COLO668 (cell line): ENCODE measurements at regions not wholly inside any gene's neighbourhood (a gene's known extent, or its start where the extent isn't known, plus 50 kb on each side); places are given as distances from the start of the nearest gene placed in this dataset.
"Not testable (repeated sequence)": the region's sequence is repeated elsewhere in the genome, so short reads cannot be mapped to it uniquely, and the experiment has no call there.

Experiments used
- DNase-seq: peaks from one replicate; lab custom pipeline; 2025; ENCODE audit not compliant: unreplicated experiment; lab: John Stamatoyannopoulos, UW

DNA sequence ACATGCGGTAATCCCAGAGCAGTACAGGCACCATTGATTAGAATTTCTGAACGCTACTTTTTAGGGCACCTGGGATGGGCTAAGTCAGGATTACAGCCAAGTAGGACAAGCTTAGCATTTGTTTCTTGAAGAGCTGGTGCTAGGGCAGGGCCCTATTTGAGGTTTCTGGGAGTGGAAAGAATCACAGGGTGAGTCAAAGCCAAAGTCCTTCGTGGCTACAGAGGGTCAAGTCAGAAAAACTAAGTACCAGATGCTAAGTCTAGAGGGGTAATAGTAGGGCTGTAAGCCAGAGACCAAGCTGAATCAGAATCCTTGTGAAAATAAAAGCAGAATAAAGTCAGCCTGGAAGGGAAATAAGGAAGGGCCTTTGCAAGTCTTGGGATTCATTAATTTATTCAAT is 448.6 kb downstream of the ZIC3 start:
- DNase-seq = no peak

DNA sequence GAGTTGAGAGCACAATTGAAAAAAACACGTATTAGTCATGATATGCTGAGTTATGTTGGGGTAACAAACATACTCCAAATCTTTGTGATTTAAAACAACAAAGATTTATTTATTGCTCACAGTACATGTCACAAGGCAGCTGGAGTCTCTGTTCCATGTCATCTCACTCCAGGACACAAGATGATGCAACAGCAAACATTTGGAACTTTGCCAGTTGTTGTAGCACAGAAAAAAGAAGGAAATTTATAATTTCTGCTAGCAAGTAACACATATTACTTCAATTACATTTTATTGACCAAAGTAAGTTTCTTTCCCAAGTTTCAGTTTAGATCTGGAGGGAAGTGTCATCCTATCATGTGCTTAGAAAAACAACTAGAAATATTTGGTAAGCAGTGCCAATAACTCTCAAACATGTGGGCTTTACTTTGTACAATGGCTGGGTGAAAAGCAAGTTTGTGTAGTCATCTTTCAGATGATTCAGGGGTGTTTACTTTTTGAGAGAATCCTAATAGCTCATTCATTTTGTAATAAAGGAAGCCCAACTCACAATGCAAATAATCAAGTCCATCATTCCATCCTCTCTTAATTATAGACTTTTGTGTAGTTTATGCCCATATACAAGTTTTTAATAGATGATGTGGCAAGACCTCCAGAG is 452.3 kb downstream of the ZIC3 start:
- DNase-seq = no peak

DNA sequence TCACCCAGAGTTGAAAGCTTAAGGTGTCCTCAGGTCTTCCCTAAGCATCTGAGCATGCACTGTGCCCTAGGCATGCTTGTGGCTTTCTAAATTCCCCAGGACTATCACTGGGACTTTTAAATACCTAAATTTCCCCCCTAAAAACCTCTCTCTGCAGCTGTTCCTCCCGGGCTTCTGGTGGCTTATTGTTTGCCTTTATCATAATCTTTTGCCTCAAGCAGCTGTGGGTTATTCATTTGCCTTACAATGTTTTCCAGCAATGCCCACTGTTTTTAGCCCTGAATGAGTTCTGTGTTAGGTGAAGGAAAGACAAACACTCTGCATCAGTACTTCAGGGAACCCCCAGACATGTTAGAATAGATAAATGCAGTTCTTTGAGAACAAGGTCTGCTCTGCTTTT is 455.0 kb downstream of the ZIC3 start:
- no peak for DNase-seq

DNA sequence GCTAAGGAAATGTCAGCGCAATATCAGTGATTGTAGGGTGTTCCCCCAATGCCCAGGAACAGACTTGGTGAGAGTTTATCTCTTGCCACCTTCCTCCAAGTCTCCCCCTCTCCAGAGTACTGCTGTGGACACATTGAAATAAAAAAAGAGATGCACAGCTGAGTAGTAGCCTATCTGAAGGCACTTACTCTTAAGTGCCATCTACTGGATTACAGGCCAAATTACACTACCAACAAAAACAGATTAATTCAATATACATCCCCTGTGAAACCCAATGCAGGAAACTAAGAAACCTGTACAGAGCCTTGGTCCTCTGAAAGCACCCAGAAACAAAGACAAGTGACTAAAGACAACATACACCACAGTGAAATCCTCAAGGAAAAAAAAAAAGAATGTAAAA is 460.3 kb downstream of the ZIC3 start:
- DNase-seq = no peak

DNA sequence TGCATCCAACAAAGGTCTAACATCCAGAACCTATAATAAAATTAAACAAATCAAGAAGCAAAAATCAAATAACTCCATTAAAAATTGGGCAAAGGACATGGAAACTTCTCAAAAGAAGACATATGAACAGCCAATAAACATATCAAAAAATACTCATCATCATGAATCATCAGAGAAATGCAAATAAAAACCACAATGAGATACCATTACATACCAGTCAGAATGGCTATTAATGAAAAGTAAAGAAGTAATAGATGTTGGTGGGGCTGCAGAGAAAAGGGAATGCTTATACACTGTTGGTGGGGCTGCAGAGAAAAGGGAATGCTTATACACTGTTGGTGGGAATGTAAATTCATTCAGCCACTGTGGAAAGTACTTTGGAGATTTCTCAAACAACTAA is 465.8 kb downstream of the ZIC3 start:
- DNase-seq = no peak

DNA sequence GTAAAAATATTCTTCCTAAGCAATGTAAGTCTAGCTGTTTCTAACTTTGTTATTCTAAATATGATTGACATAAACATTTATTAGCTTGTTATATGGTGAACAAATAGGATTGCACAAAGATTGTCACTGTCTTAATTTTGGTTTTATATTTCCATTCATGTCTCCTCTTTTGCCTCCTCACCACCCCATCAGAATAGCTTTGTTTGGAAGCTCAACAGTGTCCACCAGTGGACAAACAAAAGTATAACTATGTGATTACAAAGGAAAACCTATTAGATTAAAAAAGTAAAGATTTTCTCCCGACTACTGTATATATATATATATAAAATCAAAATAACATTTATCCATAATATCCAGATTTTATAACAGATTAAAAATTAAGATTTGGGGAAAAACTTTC is 468.2 kb downstream of the ZIC3 start:
- DNase-seq = no peak

DNA sequence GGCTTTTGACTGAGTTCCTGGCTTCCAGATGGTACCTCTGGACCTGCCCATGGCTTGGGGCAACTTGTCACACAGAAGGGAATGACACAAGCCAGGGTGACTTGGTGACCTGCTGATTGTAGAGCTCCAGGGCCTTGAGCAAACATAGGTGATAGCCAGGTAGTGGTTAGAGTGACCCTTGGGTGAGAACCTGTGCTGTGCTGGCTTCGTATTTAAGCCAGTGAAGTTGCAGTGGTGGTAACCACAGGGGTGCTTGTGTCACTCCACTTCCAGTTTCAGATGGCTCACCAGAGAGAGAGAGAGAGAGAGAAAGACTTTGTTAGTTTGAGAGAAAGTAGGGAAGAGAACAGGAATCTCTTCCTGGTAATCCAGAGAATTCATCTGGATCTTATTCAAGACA is 471.6 kb downstream of the ZIC3 start:
- no peak for DNase-seq

- no peak for DNase-seq
These were observed 492.0 kb downstream of the ZIC3 start for GRCh38 chrX:138057883-138058282.

- no peak for DNase-seq
These were observed 493.0 kb downstream of the ZIC3 start for GRCh38 chrX:138058931-138059330.

GRCh38 chrX:138067415-138067814 is 501.5 kb downstream of the ZIC3 start:
- no peak for DNase-seq

- no peak for DNase-seq
These were observed 507.7 kb downstream of the ZIC3 start for GRCh38 chrX:138073626-138074025.

DNA sequence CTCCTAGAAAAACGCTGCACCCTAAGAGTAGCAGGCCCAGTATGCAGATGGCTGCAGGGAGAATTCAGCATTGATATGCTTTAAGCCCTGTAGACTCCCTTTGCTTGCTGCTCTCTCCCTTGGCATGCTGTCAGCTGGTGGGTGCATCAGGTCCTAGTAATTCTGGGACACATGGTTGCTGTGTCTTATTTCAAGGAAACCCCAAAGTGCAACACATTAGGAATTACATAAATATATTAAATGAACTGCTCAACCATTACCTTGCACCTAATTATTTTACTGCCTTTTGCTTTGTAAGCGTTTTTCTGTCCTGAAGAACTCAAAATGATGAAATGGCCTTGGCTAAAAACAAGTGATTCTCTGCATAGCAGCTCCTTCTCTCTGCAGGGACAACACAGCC is 516.3 kb downstream of the ZIC3 start:
- DNase-seq = no peak

DNA sequence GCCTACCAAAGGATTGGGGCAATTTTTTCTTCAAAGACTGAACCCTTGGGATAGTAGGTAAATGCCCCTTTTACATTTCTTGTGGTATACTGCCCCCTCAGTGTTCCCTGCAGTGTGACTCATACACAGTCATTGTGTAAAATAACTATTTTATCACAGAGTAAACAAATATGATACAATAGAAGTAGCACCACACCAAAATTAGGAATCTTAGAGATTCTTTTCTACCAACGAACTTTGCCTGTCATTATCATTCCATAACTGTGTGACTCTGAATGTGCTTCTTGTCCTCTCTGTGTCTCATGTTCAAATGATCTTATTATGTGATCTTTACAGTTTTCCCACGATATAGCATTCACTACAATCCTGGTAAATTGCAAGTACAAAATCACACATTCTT is 517.0 kb downstream of the ZIC3 start:
- DNase-seq = no peak

DNA sequence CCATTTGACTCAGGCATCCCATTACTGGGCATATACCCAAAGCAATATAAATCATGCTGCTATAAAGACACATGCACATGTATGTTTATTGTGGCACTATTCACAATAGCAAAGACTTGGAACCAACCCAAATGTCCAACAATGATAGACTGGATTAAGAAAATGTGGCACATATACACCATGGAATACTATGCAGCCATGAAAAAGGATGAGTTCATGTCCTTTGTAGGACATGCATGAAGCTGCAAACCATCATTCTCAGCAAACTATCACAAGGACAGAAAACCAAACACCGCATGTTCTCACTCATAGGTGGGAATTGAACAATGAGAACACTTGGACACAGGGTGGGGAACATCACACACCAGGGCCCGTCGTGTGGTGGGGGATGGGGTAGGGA is 545.0 kb downstream of the ZIC3 start:
- not testable (repeated sequence) for DNase-seq

- DNase-seq = no peak
These were observed 561.4 kb downstream of the ZIC3 start for GRCh38 chrX:138127314-138127713.

DNA sequence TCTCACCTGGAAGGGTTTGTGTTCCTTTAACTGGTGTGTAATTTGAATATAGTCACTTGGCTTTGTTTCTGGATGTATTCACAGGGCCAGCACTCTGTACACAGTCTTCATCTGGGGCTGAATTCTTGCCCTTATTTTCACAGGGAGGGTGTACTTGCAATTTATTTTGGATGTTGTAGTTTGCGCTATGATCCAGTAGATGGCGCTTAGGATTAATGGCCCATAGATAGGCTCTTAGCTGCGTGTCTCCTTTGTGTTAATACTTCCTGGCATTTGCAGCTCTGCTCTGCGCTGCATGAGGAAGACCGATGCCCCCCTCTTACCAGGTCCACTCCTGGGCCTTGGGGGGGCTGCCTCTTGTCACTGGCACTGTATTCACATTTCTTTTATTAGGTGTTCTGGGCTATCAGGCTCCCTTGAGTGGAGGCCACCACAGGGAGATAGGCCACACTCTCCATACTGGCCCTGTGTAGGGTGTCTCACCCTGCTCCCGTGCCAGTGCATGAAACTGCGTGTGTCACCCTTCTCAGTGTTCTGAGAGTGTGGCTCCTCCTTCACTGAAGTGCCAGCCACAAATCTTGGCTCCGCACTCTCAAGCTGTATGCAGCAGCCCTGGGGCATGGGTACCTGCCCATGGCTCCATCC is 562.2 kb downstream of the ZIC3 start:
- DNase-seq = peak; percentile 4

GRCh38 chrX:138150709-138151108 is 560.8 kb downstream of the FGF13 start:
- DNase-seq = no peak

DNA sequence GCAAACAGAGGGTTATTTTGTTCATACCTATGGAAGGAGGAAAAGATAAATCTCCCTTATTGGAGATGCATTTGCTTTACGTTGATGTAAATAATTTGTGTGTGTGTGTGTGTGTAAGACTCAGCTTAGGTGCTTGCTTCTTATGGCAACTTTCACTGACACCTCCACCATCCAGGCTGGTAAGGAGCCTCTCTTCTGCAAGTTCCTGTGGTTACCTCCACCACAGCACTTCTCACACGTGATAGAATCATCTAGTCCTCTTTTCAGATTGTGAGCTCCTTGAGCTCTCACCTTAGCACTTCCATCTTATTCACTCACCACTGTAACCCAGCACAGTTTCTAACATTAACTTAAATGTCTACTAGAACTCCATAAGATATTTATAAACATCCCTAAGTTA is 553.7 kb downstream of the FGF13 start:
- DNase-seq = no peak

GRCh38 chrX:138191998-138192397 is 519.5 kb downstream of the FGF13 start:
- no peak for DNase-seq

GRCh38 chrX:138229718-138230117 is 481.8 kb downstream of the FGF13 start:
- DNase-seq = no peak

- no peak for DNase-seq
These were observed 471.3 kb downstream of the FGF13 start for GRCh38 chrX:138240266-138240665.

- no peak for DNase-seq
These were observed 457.5 kb downstream of the FGF13 start for GRCh38 chrX:138254001-138254400.

DNA sequence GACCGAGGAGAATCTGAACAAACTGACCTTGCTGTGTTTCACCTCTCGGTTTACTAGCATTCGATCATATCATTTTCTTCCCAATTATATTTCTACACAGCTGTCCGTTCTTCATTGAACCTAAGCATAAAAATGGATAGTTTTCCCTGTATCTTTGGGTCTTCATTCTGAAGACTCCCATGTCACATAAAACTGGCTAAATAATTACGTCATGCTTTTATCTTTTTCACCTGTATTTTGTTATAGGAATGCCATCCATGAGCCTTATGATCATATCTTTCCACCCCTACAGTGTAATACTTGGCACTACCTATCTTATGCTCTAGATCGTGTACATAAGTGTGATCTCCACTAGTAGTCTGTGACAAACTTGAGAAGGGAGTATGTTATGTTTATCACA is 456.1 kb downstream of the FGF13 start:
- DNase-seq = no peak
